Panc1 (cell line): ENCODE measurements at regions not wholly inside any gene's neighbourhood (a gene's known extent, or its start where the extent isn't known, plus 50 kb on each side); places are given as distances from the start of the nearest gene placed in this dataset.

Source experiments
- ATAC-seq: fragments of 200-7000 bp; cut with Tn5 transposase; 2 replicates; pipeline ENCODE4 v1.9.1; 2020; ENCODE audit warnings: mild to moderate bottlenecking, moderate library complexity
- BruUV-seq: library from RNA; stranded (reverse); fragments of 400-500 nt; replicated peaks from 2 replicates; lab custom pipeline; 2021; lab: Mats Ljungman, UMichigan
- CTCF ChIA-PET: fragments of 300-600 bp; sonication (Branson Sonifier 250); formaldehyde crosslinking; loops from one replicate; lab custom pipeline; 2022; ENCODE audit warnings: antibody characterized with exemption; lab: Charles Lee
- POLR2A ChIA-PET: fragments of 300-600 bp; sonication (Branson Sonifier 250); formaldehyde crosslinking; loops from one replicate; lab custom pipeline; 2022; ENCODE audit warnings: antibody characterized with exemption; lab: Charles Lee
- DNase-seq: peaks from one replicate; pipeline ENCODE4 v3.0.0-alpha.2; 2010; ENCODE audit warnings: low read depth, low spot score
- H3K27ac ChIP-seq: 2 replicates; pipeline ENCODE4 v1.5.1; 2011; ENCODE audit warnings: mild to moderate bottlenecking, low read length, inconsistent platforms
- H3K27me3 ChIP-seq: fragments of 200-500 bp; sonication (Bioruptor generic); 2 replicates; pipeline ENCODE4 v1.6.0; 2014; ENCODE audit warnings: low read length, inconsistent platforms; ENCODE audit not compliant: control insufficient read depth, insufficient read depth
- H3K36me3 ChIP-seq: fragments of 200-500 bp; sonication (Bioruptor generic); 2 replicates; pipeline ENCODE4 v1.5.1; 2014; ENCODE audit warnings: inconsistent platforms, mild to moderate bottlenecking, low read length, moderate library complexity; ENCODE audit not compliant: control insufficient read depth, insufficient read depth
- H3K4me1 ChIP-seq: 2 replicates; pipeline ENCODE4 v1.5.1; 2011; ENCODE audit warnings: inconsistent platforms, mild to moderate bottlenecking, low read length, moderate library complexity; ENCODE audit not compliant: control insufficient read depth, insufficient read depth
- H3K4me3 ChIP-seq, 2 experiments: 2 replicates each; pipeline ENCODE4 v1.5.1; 2011 to 2012; ENCODE audit warnings: low read depth in 2 of 2, low read length in 2 of 2, mild to moderate bottlenecking in 2 of 2, inconsistent platforms in 1 of 2, moderate library complexity in 1 of 2
- H3K9me3 ChIP-seq: fragments of 200-500 bp; sonication (Bioruptor generic); 2 replicates; pipeline ENCODE4 v1.5.1; 2014; ENCODE audit warnings: low read depth, mild to moderate bottlenecking, inconsistent platforms, low read length, moderate library complexity; ENCODE audit not compliant: control insufficient read depth, insufficient read depth
- POLR2AphosphoS5 ChIP-seq: IDR thresholded peaks from 2 replicates; pipeline ENCODE4 v1.6.1; 2012; ENCODE audit warnings: mild to moderate bottlenecking, low read depth, low read length, moderate library complexity
- SIN3A ChIP-seq: IDR thresholded peaks from 2 replicates; pipeline ENCODE4 v1.6.1; 2012; ENCODE audit warnings: low read depth, mild to moderate bottlenecking, low read length, moderate library complexity, borderline replicate concordance; ENCODE audit not compliant: insufficient read depth
- TCF7L2 ChIP-seq: IDR thresholded peaks from 2 replicates; pipeline ENCODE4 v1.6.1; 2011; ENCODE audit warnings: mild to moderate bottlenecking, low read depth, low read length, inconsistent platforms
- in situ Hi-C: cut with HindIII; loops from 2 replicates; pipeline ENCODE4 v1.10.0; 2016; ENCODE audit warnings: low sequenced_read_pairs, low pct_unique_long_range_greater_than_20kb
- intact Hi-C: fragments of 100-400 bp; cut with micrococcal nuclease; formaldehyde crosslinking; loops from one replicate; pipeline ENCODE4 v1.10.0; 2022; ENCODE audit not compliant: unreplicated experiment
- TF ChIP-seq, protein P1 (sequence below), 2 experiments: IDR thresholded peaks; 2 replicates each; pipeline ENCODE4 v1.6.1; 2011 to 2012; ENCODE audit warnings: low read depth in 2 of 2, control low read depth in 1 of 2, low read length in 1 of 2, mild to moderate bottlenecking in 1 of 2, moderate library complexity in 1 of 2; ENCODE audit not compliant: insufficient read depth in 1 of 2
- TF ChIP-seq, protein P2 (sequence below): fragments of 450-650 bp; IDR thresholded peaks from 2 replicates; pipeline ENCODE4 v1.5.1; 2017; ENCODE audit warnings: mild to moderate bottlenecking

DNA sequence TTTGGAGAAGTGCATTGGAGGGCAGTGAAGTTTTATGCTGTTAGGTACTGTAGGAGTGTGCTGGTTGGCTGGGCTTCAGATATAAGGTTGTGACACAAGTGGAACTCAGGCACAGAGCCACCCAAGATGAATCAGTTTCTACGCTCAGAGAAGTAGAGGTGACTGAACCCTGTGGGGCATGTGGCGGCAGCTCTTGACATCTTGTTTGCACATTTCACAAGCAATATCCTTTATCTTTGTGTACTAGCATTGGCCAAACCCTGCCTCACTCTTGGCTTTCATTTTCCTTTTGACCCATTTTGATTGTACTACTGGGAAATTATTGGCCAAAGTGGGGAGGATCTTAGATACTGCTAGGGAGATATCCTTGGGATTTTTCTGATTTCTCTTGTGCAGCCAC lies 110.0 kb downstream of the PSAT1 start:
- in situ Hi-C loops (no loop called here), intact Hi-C loops (no loop called here)
- H3K9me3 ChIP-seq: no peaks in the 10 kb centered on the region
- no peaks in the 10 kb centered on the region for H3K36me3 ChIP-seq
- no peaks in the 10 kb centered on the region for H3K27me3 ChIP-seq
- ATAC-seq (no peak), DNase-seq (no peak)
- H3K27ac ChIP-seq: no peak overlapping the region
- ChIA-PET POLR2A (no interaction called here), CTCF (no interaction called here)
- BruUV-seq: no TSS peak
- TF ChIP-seq, protein P1, sequence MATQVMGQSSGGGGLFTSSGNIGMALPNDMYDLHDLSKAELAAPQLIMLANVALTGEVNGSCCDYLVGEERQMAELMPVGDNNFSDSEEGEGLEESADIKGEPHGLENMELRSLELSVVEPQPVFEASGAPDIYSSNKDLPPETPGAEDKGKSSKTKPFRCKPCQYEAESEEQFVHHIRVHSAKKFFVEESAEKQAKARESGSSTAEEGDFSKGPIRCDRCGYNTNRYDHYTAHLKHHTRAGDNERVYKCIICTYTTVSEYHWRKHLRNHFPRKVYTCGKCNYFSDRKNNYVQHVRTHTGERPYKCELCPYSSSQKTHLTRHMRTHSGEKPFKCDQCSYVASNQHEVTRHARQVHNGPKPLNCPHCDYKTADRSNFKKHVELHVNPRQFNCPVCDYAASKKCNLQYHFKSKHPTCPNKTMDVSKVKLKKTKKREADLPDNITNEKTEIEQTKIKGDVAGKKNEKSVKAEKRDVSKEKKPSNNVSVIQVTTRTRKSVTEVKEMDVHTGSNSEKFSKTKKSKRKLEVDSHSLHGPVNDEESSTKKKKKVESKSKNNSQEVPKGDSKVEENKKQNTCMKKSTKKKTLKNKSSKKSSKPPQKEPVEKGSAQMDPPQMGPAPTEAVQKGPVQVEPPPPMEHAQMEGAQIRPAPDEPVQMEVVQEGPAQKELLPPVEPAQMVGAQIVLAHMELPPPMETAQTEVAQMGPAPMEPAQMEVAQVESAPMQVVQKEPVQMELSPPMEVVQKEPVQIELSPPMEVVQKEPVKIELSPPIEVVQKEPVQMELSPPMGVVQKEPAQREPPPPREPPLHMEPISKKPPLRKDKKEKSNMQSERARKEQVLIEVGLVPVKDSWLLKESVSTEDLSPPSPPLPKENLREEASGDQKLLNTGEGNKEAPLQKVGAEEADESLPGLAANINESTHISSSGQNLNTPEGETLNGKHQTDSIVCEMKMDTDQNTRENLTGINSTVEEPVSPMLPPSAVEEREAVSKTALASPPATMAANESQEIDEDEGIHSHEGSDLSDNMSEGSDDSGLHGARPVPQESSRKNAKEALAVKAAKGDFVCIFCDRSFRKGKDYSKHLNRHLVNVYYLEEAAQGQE (IDR thresholded peaks at IDR 0.05; ENCODE audit: insufficient read depth in 1 of 2, low read depth in 2 of 2, low read length in 1 of 2): no peak
- TF ChIP-seq POLR2AphosphoS5: no peak
- TF ChIP-seq, protein P2, sequence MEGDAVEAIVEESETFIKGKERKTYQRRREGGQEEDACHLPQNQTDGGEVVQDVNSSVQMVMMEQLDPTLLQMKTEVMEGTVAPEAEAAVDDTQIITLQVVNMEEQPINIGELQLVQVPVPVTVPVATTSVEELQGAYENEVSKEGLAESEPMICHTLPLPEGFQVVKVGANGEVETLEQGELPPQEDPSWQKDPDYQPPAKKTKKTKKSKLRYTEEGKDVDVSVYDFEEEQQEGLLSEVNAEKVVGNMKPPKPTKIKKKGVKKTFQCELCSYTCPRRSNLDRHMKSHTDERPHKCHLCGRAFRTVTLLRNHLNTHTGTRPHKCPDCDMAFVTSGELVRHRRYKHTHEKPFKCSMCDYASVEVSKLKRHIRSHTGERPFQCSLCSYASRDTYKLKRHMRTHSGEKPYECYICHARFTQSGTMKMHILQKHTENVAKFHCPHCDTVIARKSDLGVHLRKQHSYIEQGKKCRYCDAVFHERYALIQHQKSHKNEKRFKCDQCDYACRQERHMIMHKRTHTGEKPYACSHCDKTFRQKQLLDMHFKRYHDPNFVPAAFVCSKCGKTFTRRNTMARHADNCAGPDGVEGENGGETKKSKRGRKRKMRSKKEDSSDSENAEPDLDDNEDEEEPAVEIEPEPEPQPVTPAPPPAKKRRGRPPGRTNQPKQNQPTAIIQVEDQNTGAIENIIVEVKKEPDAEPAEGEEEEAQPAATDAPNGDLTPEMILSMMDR: no peak
- no peak for TF ChIP-seq TCF7L2
- TF ChIP-seq SIN3A: no peak
- no peaks in the 10 kb centered on the region for H3K4me1 ChIP-seq
- H3K4me3 ChIP-seq: no peak overlapping the region

DNA sequence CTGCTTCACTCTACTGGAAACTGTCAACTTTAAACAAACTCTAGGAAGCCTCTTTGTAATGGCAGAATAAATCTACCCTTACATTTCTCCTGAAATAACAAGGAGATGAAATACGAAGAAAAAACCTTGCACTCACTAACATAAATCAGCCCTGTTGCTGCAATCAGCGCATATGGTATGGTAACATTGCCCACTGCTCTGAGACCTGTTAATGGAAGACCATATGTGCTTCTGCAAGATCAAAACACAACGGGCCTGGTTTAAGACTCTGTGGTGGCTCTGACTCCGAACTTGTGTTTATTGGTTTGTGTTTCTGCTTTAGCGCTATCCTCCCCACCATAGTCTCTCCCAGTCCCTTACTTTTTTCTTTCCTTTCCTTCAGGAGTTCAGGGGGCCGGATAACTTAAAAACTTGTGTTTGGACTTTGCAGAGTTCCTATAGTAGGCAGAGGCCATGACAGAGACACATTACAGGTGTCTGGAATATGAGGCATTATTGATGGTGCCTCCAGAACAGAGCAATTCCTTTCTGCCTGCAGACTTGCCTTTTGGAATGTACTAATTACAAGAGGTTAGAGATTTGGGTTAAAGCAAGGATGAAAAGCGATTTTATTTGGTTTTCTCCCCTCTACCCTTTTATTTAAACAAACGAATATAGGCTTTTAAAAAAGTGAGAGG lies 110.8 kb downstream of the PSAT1 start:
- Histone ChIP-seq H3K27ac (no peak overlapping the region), H3K27me3 (no peaks in the 10 kb centered on the region), H3K9me3 (no peaks in the 10 kb centered on the region), H3K36me3 (no peaks in the 10 kb centered on the region), H3K4me1 (no peaks in the 10 kb centered on the region), H3K4me3 (no peak overlapping the region)
- POLR2A ChIA-PET: no interaction called here
- BruUV-seq: no TSS peak
- intact Hi-C loops: no loop called here
- ATAC-seq (no peak), DNase-seq (no peak)
- CTCF ChIA-PET: interaction anchor here (0.6 kb wide), 1 partner anchor 33 kb away, joined by 3 read pairs; no protein-coding TSS in a partner anchor
- in situ Hi-C loops: no loop called here
- TF ChIP-seq SIN3A: no peak
- no peak for TF ChIP-seq TCF7L2
- TF ChIP-seq, protein P2: no peak
- no peak for TF ChIP-seq POLR2AphosphoS5
- TF ChIP-seq, protein P1 (IDR thresholded peaks at IDR 0.05; ENCODE audit: insufficient read depth in 1 of 2, low read depth in 2 of 2, low read length in 1 of 2): no peak
